ENCODE measurements at regions not wholly inside any gene's neighbourhood (a gene's known extent, or its start where the extent isn't known, plus 50 kb on each side); places are given as distances from the start of the nearest gene placed in this dataset.

DNA sequence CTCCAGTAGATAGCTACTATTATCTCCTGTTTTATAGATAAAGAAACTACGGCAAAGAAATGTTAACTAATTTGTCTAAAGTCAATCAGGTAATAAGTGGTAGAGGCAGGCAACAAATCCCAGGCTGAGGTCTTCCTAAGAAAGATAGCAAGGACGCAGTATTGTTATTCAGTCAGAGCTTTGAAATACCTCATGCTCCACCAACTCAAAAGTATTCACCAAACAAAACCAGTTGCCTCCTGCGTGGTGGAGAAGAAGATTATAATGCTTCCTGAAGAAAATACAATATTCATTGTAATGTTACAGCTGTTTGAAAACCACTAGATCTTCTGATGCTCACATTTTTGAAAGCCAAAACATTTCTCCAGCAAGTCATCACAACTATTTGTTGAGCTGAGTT, 138.2 kb upstream of the CNTN4 start:
- DNase-seq: no peak

DNA sequence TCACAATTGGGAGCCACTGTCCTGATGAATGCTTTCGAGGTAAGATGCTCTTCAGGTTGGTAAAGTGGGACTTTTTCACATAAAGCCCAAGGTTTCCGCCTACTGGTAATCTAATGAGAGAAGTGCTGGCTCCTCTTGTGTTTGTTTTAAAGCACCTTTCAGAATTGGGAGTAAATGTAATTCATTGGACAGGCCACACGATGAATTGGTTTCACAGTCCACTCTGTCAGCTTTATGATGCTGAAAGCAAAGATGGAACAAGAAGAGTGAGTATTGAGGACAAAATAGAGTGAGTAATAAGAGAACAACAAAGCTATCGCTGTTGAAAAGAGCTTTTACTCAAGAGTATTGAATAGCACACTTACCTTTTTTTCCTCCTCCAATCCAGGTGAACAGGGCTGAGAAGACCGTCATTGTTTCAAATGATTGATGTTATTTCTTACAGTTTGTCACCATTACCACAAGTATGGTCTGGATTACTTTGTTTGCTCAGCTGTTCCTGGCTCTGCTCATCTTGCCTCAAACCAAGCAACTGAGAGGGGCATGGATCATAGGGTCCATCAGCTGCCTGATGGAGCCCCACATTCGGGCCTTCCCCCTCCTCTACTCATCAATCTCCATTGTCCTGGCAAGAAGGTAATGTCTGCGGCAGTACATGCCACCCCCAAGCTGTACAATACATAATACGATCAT, 136.1 kb upstream of the CNTN4 start:
- no peak for DNase-seq

DNA sequence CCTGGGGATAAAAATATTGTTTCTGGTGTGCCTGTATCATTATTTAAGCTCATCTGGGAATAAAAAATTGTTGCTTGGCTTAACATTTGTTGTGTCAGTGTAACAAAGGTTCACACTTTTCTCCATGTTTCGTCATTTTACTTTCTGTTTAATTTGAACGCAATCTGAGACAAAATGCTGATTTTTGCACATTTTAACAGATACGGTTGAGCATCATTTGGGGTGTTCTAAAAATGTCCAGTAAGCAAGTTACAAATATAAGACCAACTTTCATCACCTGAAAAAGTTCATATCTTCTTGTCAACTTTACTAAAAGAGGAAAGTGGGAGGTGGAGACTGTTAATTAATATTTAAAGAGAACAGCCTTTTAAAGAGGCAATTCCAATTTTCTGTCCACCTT, 134.8 kb upstream of the CNTN4 start:
- no peak for DNase-seq

DNA sequence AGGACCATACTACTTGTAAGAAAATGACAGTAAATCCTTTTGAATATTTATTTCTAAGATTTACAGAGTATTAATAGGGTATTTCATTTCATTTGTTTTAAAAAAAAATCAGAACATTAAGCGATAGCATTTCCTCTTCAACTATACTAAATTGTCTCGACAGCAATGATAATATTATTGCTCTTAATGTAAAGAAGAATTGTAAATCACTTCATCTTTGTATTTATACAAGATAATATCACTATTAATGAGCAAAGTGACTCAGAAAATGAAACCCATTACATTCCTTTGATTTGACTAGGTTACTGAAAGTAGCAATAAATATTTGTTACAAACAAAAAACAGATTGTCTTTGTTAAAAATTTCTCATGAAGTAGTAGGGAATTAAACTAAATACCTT, 131.1 kb upstream of the CNTN4 start:
- no peak for DNase-seq

DNA sequence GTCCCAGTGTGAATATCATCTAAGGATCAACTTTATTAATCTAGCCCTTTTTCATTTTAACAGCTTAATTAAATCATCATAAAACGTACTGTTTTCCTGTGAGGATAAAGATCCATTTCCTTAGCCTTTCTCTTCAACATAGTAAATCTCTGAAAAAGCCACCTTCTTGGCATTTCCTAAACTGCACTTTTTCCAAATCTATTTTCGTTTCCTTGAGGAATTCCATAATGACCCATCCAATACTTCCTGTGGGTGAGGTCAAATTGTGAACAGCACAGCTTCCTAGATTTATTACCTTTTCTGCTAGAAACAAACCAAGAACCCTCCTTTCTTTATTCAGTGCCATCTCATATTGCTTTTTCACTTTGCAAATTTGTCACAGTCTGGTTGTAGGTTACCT, 129.4 kb upstream of the CNTN4 start:
- no peak for DNase-seq

DNA sequence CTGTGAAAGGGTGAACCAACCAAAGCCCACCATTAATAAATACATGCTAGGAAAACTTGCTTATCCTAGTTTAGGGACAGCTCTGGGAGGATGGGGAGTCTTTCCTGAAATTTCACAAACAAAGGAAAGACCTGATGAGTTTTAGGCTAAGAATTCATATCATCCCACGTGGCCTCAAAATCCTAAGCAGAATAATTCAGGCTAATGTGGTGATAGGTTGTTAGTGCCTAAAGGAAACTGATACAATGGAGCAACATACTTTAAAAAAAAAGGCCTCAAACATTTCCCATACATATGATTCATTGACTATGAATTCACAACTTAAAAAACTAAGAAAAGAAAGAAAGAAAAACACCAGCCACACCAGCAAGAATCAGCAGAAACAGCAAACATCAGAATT, 126.9 kb upstream of the CNTN4 start:
- DNase-seq: no peak

DNA sequence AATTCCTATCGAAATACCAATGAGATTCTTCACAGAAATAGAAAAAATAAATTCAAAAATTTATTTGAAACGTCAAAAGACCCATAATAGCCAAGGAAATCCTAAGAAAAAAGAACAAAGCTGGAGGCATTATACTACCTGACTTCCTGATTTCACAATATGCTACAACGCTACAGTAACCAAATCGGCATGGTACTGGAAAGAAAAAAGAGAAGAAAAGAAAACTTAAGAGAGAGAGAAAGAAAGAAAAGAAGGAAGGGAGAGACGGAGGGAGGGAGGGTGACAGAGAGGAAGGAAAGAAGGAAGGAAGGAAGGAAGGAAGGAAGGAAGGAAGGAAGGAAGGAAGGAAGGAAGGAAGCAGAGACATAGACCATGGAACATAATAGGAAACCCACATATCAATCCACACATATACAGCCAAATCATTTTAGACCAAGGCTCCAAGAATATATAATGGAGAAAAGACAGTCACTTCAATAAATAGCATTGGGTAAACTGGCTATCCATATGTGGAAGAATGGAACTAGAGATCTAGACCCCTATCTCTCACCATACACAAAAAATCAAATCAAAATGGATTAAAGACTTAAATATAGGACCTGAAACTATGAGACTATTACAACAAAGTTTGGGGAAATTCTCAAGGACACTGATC, 118.6 kb upstream of the CNTN4 start:
- no peak for DNase-seq

DNA sequence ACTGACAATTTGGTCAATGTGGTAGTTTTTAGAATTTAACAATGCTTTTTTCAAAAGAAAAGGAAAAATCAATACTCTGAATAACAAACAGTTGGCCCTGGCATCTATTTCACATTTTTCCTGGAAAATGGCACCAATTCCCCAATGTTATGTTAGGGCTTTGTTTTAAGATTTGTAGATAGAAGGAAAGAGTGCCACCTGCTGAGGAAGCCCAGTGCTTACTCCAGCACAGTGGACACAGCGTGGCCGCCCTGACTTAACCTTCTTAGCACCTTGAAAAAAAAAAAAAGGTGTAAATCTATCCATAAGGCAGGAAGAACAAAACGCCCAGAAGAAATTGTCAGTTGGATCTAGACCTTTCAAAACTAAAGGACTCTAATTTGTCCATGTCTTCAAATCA, 110.7 kb upstream of the CNTN4 start:
- DNase-seq: no peak

DNA sequence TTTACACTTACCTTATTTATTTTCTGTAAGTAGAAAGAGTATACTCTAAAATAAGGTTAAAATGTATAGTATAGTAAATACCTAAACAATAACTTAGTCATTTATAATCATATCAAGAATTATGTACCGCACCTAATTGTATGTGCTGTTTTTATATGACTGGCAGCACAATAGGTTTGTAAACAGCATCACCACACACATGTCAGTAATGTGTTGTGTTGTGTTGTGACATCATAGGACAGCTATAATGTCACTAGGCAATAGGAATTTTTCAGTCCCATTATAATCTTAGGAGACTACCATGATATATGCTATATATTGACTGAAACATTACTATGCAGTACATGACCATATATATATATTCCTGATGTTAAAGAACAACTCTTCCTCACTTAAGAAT, 99.9 kb upstream of the CNTN4 start:
- no peak for DNase-seq

DNA sequence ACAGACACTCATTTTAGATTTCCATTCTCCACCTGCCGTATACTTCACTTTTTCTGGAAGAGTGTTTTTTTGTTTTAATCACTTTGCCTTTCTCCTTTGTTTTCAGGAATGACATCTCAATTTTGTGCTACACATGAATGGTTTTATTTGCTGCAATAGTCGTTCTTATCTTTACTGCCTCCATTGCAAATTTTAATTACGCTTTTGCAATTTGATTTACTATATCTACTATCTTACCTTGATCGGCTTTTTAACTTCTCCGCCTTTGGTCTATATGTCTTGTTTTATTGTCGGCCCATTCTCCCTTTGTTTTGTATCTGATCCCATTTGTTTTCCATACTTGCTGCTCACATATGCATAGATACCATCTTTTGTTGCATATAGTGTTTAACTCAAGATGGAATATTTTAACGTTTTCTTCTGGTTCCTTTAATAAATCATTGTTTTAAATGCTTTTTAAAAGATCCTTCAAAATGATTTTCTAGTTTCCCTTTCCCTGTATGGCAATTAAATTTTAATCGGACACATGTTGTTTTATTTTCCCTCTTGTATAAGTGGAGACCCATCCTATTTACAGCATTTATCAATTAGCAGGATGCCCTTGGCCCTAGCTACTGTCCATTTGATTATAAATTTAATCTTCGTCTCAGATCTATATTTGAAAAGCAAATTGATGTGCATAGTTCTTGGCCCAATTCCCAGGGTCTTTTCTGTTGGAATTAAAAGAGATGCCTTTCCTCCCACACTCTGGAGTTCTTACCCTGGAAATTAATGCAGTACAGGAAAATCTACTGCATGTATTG, 97.2 kb upstream of the CNTN4 start:
- DNase-seq: no peak

DNA sequence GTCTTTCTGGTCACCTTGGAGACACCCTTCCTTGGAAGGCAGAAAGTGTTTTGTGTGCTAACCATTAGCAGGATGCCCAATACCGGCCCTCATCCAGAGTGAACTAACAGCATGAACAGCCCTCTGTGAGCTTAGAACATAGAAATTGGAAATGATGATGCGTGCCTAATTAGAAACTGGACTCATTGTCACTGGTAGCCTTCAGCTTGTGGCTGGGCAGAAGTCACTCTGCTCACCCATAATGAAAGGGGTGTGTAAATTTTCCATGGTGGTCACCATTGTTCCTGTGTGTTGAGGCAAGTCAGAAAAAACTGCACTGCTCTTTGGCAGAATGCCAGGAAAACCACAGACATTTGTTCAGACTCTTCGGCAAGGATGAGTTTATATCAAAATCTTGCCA, 74.7 kb upstream of the CNTN4 start:
- DNase-seq: peak; percentile 2

DNA sequence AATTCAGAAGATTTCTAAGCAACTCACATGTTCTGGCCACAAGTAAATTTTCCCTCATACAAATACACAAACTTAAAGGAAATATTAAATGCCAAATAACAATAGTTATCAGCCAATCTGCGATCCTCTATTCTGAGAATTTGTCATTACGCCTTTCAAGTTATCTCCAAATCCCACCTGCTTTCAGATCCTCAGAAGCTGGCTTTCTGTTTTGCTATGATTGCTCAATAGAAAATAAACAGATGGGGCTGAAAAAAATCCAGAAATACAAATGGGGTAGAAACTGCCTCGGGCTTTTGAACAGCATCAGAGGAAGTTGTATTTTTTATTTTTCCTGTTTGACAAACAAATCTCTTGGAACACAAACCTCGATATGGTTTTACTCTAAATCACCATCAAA, 74.0 kb upstream of the CNTN4 start:
- DNase-seq: no peak

DNA sequence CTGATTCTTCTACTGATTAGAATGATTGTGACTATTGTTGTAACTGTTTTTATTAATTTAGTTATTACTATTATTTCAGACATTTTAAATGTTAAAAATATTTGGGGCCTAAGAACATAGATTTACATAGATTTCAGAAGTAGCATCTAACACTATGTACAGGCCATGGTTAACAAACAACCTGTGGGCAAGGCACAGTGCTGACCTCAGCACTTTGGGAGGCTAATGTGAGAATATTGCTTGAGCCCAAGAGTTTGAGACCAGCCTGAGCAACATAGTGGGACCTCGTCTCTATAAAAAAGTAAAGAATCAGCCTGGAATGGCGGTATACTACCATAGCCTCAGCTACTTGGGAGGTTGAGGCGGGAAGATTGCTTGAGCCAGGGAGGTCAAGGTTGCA, 69.1 kb upstream of the CNTN4 start:
- no peak for DNase-seq

DNA sequence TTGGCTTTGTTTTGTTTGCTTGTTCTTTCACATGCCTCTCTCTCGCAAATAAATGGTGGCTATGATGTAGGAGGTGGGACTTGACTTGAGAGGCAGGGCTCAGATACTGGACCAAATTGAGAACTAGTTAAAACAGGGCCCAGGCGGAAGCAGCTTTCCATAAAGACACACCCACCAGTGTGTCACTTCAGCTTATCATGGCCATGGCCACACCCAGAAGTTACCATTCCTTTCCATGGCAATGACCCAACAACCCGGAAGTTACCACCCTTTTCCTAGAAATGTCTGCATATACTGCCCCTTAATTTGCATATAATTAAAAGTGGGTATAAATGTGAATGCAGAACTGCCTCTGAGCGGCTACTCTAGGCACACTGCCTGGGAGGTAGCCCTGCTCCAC, 62.6 kb upstream of the CNTN4 start:
- DNase-seq: no peak

DNA sequence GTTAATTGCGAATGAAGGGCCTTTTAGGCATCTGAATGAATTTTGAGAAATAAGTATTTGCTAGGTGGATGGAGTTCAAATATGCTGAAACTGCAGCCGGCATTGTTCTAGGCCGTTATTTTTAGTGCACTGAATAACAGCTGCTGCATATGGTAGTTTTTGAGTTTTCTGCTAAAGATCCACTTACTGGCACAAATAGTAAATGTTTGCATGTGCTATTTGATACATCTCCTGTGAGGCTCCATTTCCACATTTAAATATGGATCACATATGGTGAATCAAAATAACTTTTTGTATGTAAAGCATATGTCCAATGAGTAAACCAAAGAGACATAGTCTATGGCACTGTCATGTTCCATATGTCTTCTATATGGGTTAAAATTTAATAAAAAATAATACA, 56.7 kb upstream of the CNTN4 start:
- no peak for DNase-seq
